LHCN-M2 (cell line): ENCODE measurements at regions not wholly inside any gene's neighbourhood (a gene's known extent, or its start where the extent isn't known, plus 50 kb on each side); places are given as distances from the start of the nearest gene placed in this dataset.
"Not testable (repeated sequence)": the region's sequence is repeated elsewhere in the genome, so short reads cannot be mapped to it uniquely, and the experiment has no call there.

Experiments
- DNase-seq: peaks from one replicate; pipeline ENCODE4 v3.0.0-alpha.2; 2012; ENCODE audit warnings: low read depth

- DNase-seq: no peak
Measured at GRCh38 chr1:70819785-70820184, 227.8 kb downstream of the PTGER3 start.

- DNase-seq: no peak
Measured at GRCh38 chr1:70820396-70820795, 227.2 kb downstream of the PTGER3 start.

- no peak for DNase-seq
Measured at GRCh38 chr1:70820995-70821394, 226.6 kb downstream of the PTGER3 start.

GRCh38 chr1:70826428-70826827 is 221.2 kb downstream of the PTGER3 start:
- no peak for DNase-seq

- no peak for DNase-seq
Measured at GRCh38 chr1:70827030-70827429, 220.6 kb downstream of the PTGER3 start.

- no peak for DNase-seq
Measured at GRCh38 chr1:70828177-70828576, 219.4 kb downstream of the PTGER3 start.

- not testable (repeated sequence) for DNase-seq
Measured at GRCh38 chr1:70834365-70834764, 213.3 kb downstream of the PTGER3 start.

- no peak for DNase-seq
Measured at GRCh38 chr1:70836456-70836855, 211.2 kb downstream of the PTGER3 start.

- no peak for DNase-seq
Measured at GRCh38 chr1:70840260-70840953, 207.2 kb downstream of the PTGER3 start.

GRCh38 chr1:70842562-70842961 is 205.1 kb downstream of the PTGER3 start:
- DNase-seq: no peak

- DNase-seq: no peak
Measured at GRCh38 chr1:70843452-70843851, 204.2 kb downstream of the PTGER3 start.

- no peak for DNase-seq
Measured at GRCh38 chr1:70847013-70847412, 200.6 kb downstream of the PTGER3 start.

GRCh38 chr1:70855203-70855602 is 192.4 kb downstream of the PTGER3 start:
- DNase-seq: no peak

- DNase-seq: no peak
Measured at GRCh38 chr1:70856201-70856600, 191.4 kb downstream of the PTGER3 start.

GRCh38 chr1:70863239-70863638 is 184.4 kb downstream of the PTGER3 start:
- no peak for DNase-seq

GRCh38 chr1:70864302-70864701 is 183.3 kb downstream of the PTGER3 start:
- peak; percentile 6 for DNase-seq

GRCh38 chr1:70866542-70867264 is 180.9 kb downstream of the PTGER3 start:
- DNase-seq: no peak

- no peak for DNase-seq
Measured at GRCh38 chr1:70871790-70872189, 175.8 kb downstream of the PTGER3 start.

GRCh38 chr1:70874063-70874462 is 173.6 kb downstream of the PTGER3 start:
- no peak for DNase-seq

- no peak for DNase-seq
Measured at GRCh38 chr1:70874818-70875217, 172.8 kb downstream of the PTGER3 start.

- no peak for DNase-seq
Measured at GRCh38 chr1:70877343-70877742, 170.3 kb downstream of the PTGER3 start.

GRCh38 chr1:70887936-70888335 is 159.7 kb downstream of the PTGER3 start:
- DNase-seq: no peak

GRCh38 chr1:70888722-70889121 is 158.9 kb downstream of the PTGER3 start:
- DNase-seq: no peak
